MG63 (cell line): ENCODE measurements at regions not wholly inside any gene's neighbourhood (a gene's known extent, or its start where the extent isn't known, plus 50 kb on each side); places are given as distances from the start of the nearest gene placed in this dataset.
A peak's percentile ranks its signal among the peaks of the same experiment; 100 is the strongest.
"Not testable (repeated sequence)": the region's sequence is repeated elsewhere in the genome, so short reads cannot be mapped to it uniquely, and the experiment has no call there.

ENCODE experiments used
- DNase-seq: peaks from one replicate; pipeline ENCODE4 v3.0.0-alpha.2; 2020
- H3K27me3 ChIP-seq: fragments of 250-450 bp; sonication (Bioruptor Pico); 2 replicates; pipeline ENCODE4 v1.5.1; 2020; ENCODE audit warnings: mild to moderate bottlenecking, moderate library complexity
- H3K36me3 ChIP-seq: fragments of 250-450 bp; sonication (Bioruptor Pico); 2 replicates; pipeline ENCODE4 v1.5.1; 2020; ENCODE audit warnings: mild to moderate bottlenecking, moderate library complexity
- H3K4me3 ChIP-seq: fragments of 250-450 bp; sonication (Bioruptor Pico); 2 replicates; pipeline ENCODE4 v1.5.1; 2020; ENCODE audit warnings: mild to moderate bottlenecking, moderate library complexity
- H3K9me3 ChIP-seq: fragments of 250-450 bp; sonication (Bioruptor Pico); 2 replicates; pipeline ENCODE4 v1.5.1; 2020; ENCODE audit warnings: mild to moderate bottlenecking, moderate library complexity

- no peaks in the 10 kb centered on the region for H3K9me3 ChIP-seq
- H3K4me3 ChIP-seq: no peak overlapping the region
- no peaks in the 10 kb centered on the region for H3K36me3 ChIP-seq
- no peaks in the 10 kb centered on the region; the same call in 1 of the 2 replicates for H3K27me3 ChIP-seq
- no peak for DNase-seq
These were observed 135.8 kb upstream of the RORA start for GRCh38 chr15:61364871-61365270.

- not testable (repeated sequence) for DNase-seq, H3K36me3 ChIP-seq, H3K27me3 ChIP-seq, H3K9me3 ChIP-seq, H3K4me3 ChIP-seq
These were observed 133.8 kb upstream of the RORA start for GRCh38 chr15:61362912-61363311.

- peaks cover 3% of the 10 kb centered on the region; the same call in 1 of the 2 replicates for H3K27me3 ChIP-seq
- no peaks in the 10 kb centered on the region for H3K36me3 ChIP-seq
- no peaks in the 10 kb centered on the region for H3K9me3 ChIP-seq
- DNase-seq: no peak
- no peak overlapping the region for H3K4me3 ChIP-seq
These were observed 115.2 kb upstream of the RORA start for GRCh38 chr15:61344293-61344692.

GRCh38 chr15:61342390-61342789 lies 113.3 kb upstream of the RORA start:
- Histone ChIP-seq H3K36me3 (no peaks in the 10 kb centered on the region), H3K27me3 (peaks cover 3% of the 10 kb centered on the region; the same call in 1 of the 2 replicates), H3K9me3 (no peaks in the 10 kb centered on the region), H3K4me3 (no peak overlapping the region)
- no peak for DNase-seq

GRCh38 chr15:61339516-61339915 lies 110.4 kb upstream of the RORA start:
- Histone ChIP-seq H3K9me3 (no peaks in the 10 kb centered on the region), H3K27me3 (peaks cover 3% of the 10 kb centered on the region; the same call in 1 of the 2 replicates), H3K36me3 (no peaks in the 10 kb centered on the region), H3K4me3 (no peak overlapping the region)
- DNase-seq: no peak

GRCh38 chr15:61337541-61337940 lies 108.4 kb upstream of the RORA start:
- Histone ChIP-seq H3K36me3 (no peaks in the 10 kb centered on the region), H3K9me3 (no peaks in the 10 kb centered on the region), H3K27me3 (peaks cover 3% of the 10 kb centered on the region; the same call in 1 of the 2 replicates), H3K4me3 (no peak overlapping the region)
- DNase-seq: no peak

GRCh38 chr15:61336026-61336638 lies 107.0 kb upstream of the RORA start:
- H3K4me3 ChIP-seq: no peak overlapping the region
- DNase-seq: peak; percentile 17

GRCh38 chr15:61334714-61335113 lies 105.6 kb upstream of the RORA start:
- H3K4me3 ChIP-seq, H3K9me3 ChIP-seq, DNase-seq, H3K27me3 ChIP-seq, H3K36me3 ChIP-seq: not testable (repeated sequence)

More at GRCh38 chr15:61336026-61336638, 107.0 kb upstream of the RORA start:
- Histone ChIP-seq H3K9me3 (no peaks in the 10 kb centered on the region), H3K36me3 (no peaks in the 10 kb centered on the region), H3K27me3 (peaks cover 8% of the 10 kb centered on the region; the same call in 1 of the 2 replicates)

- DNase-seq: no peak
- Histone ChIP-seq H3K36me3 (no peaks in the 10 kb centered on the region), H3K9me3 (no peaks in the 10 kb centered on the region), H3K27me3 (peaks cover 7% of the 10 kb centered on the region; the same call in 1 of the 2 replicates), H3K4me3 (no peak overlapping the region)
These were observed 101.9 kb upstream of the RORA start for GRCh38 chr15:61331019-61331418.

- Histone ChIP-seq H3K4me3 (no peak overlapping the region), H3K9me3 (no peaks in the 10 kb centered on the region), H3K36me3 (no peaks in the 10 kb centered on the region), H3K27me3 (peaks cover 4% of the 10 kb centered on the region; the same call in 1 of the 2 replicates)
- no peak for DNase-seq
These were observed 98.0 kb upstream of the RORA start for GRCh38 chr15:61327019-61327631.

- no peak overlapping the region for H3K4me3 ChIP-seq
- peaks cover 4% of the 10 kb centered on the region; the same call in 1 of the 2 replicates for H3K27me3 ChIP-seq
- no peaks in the 10 kb centered on the region for H3K9me3 ChIP-seq
- H3K36me3 ChIP-seq: no peaks in the 10 kb centered on the region
- DNase-seq: no peak
These were observed 90.8 kb upstream of the RORA start for GRCh38 chr15:61319892-61320291.

GRCh38 chr15:61318802-61319525 lies 89.9 kb upstream of the RORA start:
- DNase-seq: no peak
- no peak overlapping the region for H3K4me3 ChIP-seq
- peaks cover 4% of the 10 kb centered on the region; the same call in 1 of the 2 replicates for H3K27me3 ChIP-seq
- H3K9me3 ChIP-seq: no peaks in the 10 kb centered on the region
- no peaks in the 10 kb centered on the region for H3K36me3 ChIP-seq

- H3K4me3 ChIP-seq: no peak overlapping the region
- no peaks in the 10 kb centered on the region for H3K36me3 ChIP-seq
- no peaks in the 10 kb centered on the region for H3K9me3 ChIP-seq
- no peak for DNase-seq
- H3K27me3 ChIP-seq: peaks cover 4% of the 10 kb centered on the region; the same call in 1 of the 2 replicates
These were observed 89.2 kb upstream of the RORA start for GRCh38 chr15:61318301-61318700.

- Histone ChIP-seq H3K4me3 (no peak overlapping the region), H3K9me3 (no peaks in the 10 kb centered on the region), H3K36me3 (no peaks in the 10 kb centered on the region), H3K27me3 (peaks cover 4% of the 10 kb centered on the region; the same call in 1 of the 2 replicates)
- DNase-seq: no peak
These were observed 86.4 kb upstream of the RORA start for GRCh38 chr15:61315471-61315870.

GRCh38 chr15:61314427-61314826 lies 85.3 kb upstream of the RORA start:
- H3K36me3 ChIP-seq: no peaks in the 10 kb centered on the region
- no peaks in the 10 kb centered on the region for H3K9me3 ChIP-seq
- H3K4me3 ChIP-seq: no peak overlapping the region
- H3K27me3 ChIP-seq: peaks cover 4% of the 10 kb centered on the region; the same call in 1 of the 2 replicates
- no peak for DNase-seq

GRCh38 chr15:61309617-61310016 lies 80.5 kb upstream of the RORA start:
- H3K4me3 ChIP-seq: no peak overlapping the region

GRCh38 chr15:61309031-61309511 lies 80.0 kb upstream of the RORA start:
- DNase-seq: no peak
- no peaks in the 10 kb centered on the region for H3K36me3 ChIP-seq

More at GRCh38 chr15:61309617-61310016, 80.5 kb upstream of the RORA start:
- no peak for DNase-seq
- Histone ChIP-seq H3K36me3 (no peaks in the 10 kb centered on the region), H3K27me3 (no peaks in the 10 kb centered on the region; the same call in 1 of the 2 replicates), H3K9me3 (no peaks in the 10 kb centered on the region)

More at GRCh38 chr15:61309031-61309511, 80.0 kb upstream of the RORA start:
- Histone ChIP-seq H3K4me3 (no peak overlapping the region), H3K9me3 (no peaks in the 10 kb centered on the region), H3K27me3 (no peaks in the 10 kb centered on the region; the same call in 1 of the 2 replicates)
